AG04449 (cell line): ENCODE measurements at regions not wholly inside any gene's neighbourhood (a gene's known extent, or its start where the extent isn't known, plus 50 kb on each side); places are given as distances from the start of the nearest gene placed in this dataset.

Source experiments
- CTCF ChIA-PET: fragments of 350-600 bp; formaldehyde crosslinking; extraction: SDS; loops from one replicate; lab custom pipeline; 2021; ENCODE audit warnings: antibody characterized with exemption; lab: Yijun Ruan, JAX
- POLR2A ChIA-PET: fragments of 400-600, 350-600 bp; formaldehyde crosslinking; extraction: SDS; loops from one replicate; lab custom pipeline; 2020; ENCODE audit warnings: antibody characterized with exemption, inconsistent platforms; lab: Yijun Ruan, JAX
- DNase-seq: peaks from one replicate; pipeline ENCODE4 v3.0.0-alpha.2; 2010; ENCODE audit warnings: low read depth, low spot score
- H3K4me3 ChIP-seq: 2 replicates; pipeline ENCODE4 v1.5.1; 2011; ENCODE audit warnings: low read depth, mild to moderate bottlenecking, control low read depth, low read length
- CTCF ChIP-seq: IDR thresholded peaks from one replicate; pipeline ENCODE4 v1.5.1; 2011; ENCODE audit warnings: mild to moderate bottlenecking, moderate library complexity, low read length, control low read depth, inconsistent platforms; ENCODE audit not compliant: insufficient read depth; ENCODE audit errors: missing control alignments

GRCh38 chr5:13412040-13412595, 532.4 kb downstream of the DNAH5 start:
- POLR2A ChIA-PET = no interaction called here

GRCh38 chr5:13408616-13409015, 535.9 kb downstream of the DNAH5 start:
- DNase-seq = no peak
- ChIA-PET POLR2A (no interaction called here), CTCF (no interaction called here)
- H3K4me3 ChIP-seq = no peak overlapping the region
- TF ChIP-seq CTCF = no peak

More at GRCh38 chr5:13412040-13412595, 532.4 kb downstream of the DNAH5 start:
- no peak for DNase-seq
- no peak for TF ChIP-seq CTCF
- CTCF ChIA-PET = no interaction called here
- H3K4me3 ChIP-seq = no peak overlapping the region

GRCh38 chr5:13403351-13403750, 541.1 kb downstream of the DNAH5 start:
- no peak overlapping the region for H3K4me3 ChIP-seq
- ChIA-PET POLR2A (no interaction called here), CTCF (no interaction called here)
- TF ChIP-seq CTCF = no peak
- no peak for DNase-seq

GRCh38 chr5:13385066-13385465, 559.4 kb downstream of the DNAH5 start:
- ChIA-PET CTCF (no interaction called here), POLR2A (no interaction called here)
- no peak overlapping the region for H3K4me3 ChIP-seq
- TF ChIP-seq CTCF = no peak
- DNase-seq = no peak

GRCh38 chr5:13382232-13382631, 562.3 kb downstream of the DNAH5 start:
- TF ChIP-seq CTCF = no peak
- CTCF ChIA-PET = no interaction called here
- POLR2A ChIA-PET = no interaction called here
- no peak for DNase-seq
- H3K4me3 ChIP-seq = no peak overlapping the region

- ChIA-PET POLR2A (no interaction called here), CTCF (no interaction called here)
- H3K4me3 ChIP-seq = no peak overlapping the region
- DNase-seq = no peak
- no peak for TF ChIP-seq CTCF
These were observed 566.4 kb downstream of the DNAH5 start for GRCh38 chr5:13378091-13378490.
